CD4-positive, alpha-beta T cell treated with Interleukin-2 at 100 ng/mL for 4 hours (primary cell): ENCODE measurements at regions not wholly inside any gene's neighbourhood (a gene's known extent, or its start where the extent isn't known, plus 50 kb on each side); places are given as distances from the start of the nearest gene placed in this dataset.

Experiments
- DNase-seq: peaks from one replicate; pipeline ENCODE4 v3.0.0-alpha.2; 2020; ENCODE audit warnings: low spot score

GRCh38 chr15:79230766-79231165 lies 51.8 kb upstream of the ANKRD34C start:
- DNase-seq, result no peak

- DNase-seq, result no peak
These were observed 59.7 kb upstream of the ANKRD34C start for GRCh38 chr15:79222808-79223207.

- no peak for DNase-seq
These were observed 60.8 kb upstream of the ANKRD34C start for GRCh38 chr15:79221696-79222095.

DNA sequence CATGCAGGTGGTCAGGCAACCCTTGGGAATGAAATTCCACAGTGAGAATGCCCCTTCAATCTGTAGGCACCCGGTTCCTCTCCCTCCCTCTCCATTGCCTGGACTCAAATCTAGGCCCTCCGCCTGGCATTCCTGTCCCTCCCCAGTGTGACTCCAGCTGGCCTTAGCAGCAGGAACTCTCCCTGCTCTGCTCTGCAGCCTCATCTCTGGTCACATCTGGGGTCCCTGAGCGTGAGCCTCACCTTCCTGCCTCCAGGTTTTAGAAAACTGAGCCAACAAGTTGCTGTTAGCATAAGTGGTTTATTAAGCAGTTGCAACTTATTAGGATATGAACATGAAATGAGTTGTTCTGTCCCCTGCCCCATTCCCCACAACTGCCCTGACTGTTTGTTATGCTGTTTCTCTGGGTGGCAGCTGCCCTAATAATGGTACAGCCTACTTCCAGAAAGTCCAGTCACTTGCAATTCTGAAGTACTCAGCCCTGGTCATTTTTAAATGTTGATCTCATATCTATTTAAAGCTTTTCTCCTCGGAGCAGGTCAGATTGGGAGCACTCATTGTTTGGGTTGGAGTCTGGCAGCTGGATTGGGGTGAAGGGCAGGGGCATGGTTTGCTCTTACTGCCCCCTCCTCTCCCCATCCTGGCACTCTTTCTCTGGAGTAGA lies 63.0 kb upstream of the ANKRD34C start:
- DNase-seq, result no peak

DNA sequence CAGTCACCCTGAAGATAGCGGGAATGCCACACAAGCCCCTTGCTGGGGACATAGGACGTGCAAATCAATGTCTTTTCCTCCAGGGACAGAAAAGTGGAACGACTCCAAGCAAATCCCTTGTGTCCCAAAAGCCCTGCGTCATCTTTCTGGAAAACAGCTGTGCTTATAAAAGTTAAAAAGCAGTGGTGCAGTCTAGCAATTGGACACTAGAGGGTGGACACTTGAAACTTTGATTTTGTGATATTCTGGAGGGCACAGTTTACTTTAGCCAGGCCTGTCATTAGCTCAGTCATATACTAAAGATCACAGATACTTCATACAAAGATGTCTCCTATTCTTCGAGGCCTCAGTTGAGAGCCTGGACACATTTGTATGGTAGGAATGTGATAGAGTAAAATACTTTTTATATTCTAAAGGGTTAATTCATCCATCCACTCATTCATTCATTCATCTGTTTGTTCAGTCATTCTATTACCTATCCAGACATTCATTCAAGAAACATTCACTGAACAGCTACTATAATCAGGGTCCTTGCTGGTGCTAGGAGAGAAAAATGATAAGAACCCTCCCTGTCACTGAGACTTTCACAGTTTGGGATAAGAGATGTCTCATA lies 63.8 kb upstream of the ANKRD34C start:
- DNase-seq, result no peak

GRCh38 chr15:79213650-79214049 lies 68.9 kb upstream of the ANKRD34C start:
- no peak for DNase-seq

- no peak for DNase-seq
These were observed 69.8 kb upstream of the ANKRD34C start for GRCh38 chr15:79212589-79213157.

DNA sequence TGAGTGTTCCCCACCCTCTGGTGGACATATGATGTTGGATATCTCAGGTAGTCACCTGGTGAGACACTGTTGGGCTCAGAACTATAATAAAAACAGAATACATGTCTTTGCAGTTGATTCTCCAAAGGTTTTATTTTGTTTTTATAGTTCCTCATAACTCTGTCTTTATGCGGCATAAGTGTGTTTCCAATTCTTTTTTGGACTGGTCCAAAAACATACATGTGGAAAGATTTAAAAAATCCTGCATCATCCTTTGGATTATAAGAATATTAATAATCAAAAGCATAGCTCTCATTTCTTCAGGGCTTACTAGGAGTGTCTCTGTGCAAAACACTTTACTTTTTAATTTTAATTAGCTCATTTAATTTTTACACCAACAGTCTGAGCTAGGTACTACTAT lies 71.0 kb upstream of the ANKRD34C start:
- no peak for DNase-seq

- DNase-seq, result no peak
These were observed 72.8 kb upstream of the ANKRD34C start for GRCh38 chr15:79209690-79210089.

DNA sequence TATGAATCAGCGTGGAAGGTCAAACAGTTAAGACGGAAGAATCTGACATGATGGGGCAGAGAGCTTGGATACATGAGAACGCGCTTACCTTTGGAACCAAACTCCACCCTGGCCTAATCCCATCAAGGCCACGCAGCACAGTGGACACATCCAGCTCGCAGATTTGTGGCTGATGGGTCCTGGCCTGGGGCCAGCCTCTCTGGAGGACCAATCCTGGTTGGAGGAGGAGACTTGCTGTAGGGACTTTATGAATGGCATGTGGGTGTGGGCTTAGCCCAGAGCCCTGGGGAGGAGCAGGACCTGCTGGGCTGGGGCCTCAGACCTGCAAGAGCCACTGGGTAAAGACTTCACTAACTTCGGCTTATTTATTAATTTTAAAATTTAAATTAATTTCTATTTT lies 73.4 kb upstream of the ANKRD34C start:
- DNase-seq, result no peak

DNA sequence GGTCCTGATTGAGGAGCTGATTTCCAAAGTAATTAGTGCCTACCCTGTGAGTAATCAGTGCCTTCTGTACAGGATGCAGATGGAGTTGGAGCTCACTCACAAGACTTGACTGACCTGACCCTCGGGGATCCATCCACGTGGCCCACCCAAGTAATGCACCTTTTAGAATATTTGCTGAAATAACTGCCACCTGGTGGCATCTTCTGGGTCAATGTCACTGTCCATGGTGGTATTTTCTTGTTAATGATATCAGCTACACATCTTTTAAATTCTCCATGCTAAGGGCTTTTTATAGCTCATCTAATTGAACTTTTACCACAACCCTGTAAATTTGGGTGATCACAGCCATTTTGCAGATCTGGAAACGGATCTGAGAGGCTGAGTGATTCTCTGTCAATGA lies 74.3 kb upstream of the ANKRD34C start:
- DNase-seq, result no peak

GRCh38 chr15:79206940-79207339 lies 75.6 kb upstream of the ANKRD34C start:
- no peak for DNase-seq

GRCh38 chr15:79204886-79205675 lies 77.4 kb upstream of the ANKRD34C start:
- DNase-seq, result no peak

- DNase-seq, result no peak
These were observed 84.1 kb upstream of the ANKRD34C start for GRCh38 chr15:79198461-79198860.

- no peak for DNase-seq
These were observed 85.2 kb upstream of the ANKRD34C start for GRCh38 chr15:79197285-79197684.

DNA sequence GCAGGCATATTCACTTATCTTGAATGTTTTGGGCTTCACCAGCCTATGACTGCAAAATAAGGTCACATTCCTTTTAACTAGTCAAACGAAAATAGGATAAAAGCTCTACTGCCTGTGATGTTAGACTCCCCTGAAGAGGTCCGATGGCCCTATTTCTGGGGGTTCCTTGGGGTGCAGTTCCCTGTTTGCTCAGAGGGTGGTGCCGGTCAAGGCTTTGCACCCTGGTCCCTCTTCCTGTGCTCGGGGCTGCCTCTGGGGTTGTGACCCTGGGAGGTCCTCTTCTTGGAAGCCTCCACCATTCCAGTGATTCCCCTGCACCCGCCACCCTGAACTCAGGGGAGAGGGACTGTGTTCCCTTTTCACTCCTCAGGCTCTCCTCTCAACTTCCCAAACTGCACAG lies 86.7 kb upstream of the ANKRD34C start:
- DNase-seq, result no peak

- DNase-seq, result no peak
These were observed 87.3 kb upstream of the ANKRD34C start for GRCh38 chr15:79195239-79195638.

DNA sequence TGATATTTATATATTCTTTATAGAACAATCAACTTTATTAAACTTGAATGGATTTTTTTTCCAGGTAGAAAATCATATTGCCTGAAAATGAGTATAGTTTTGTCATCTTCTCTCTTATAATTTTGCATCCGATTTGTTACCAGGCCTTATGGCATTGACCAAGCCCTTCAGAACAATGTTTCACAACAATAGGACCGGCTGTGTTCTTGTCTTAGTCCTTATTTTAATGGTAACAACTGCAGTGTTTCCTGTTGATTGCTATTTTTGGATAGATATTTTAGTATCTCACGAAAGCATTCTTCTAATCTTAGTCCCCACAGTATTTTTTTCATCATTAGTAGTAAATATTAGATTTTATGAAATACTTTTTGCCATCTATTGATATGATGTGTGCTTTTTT lies 88.1 kb upstream of the ANKRD34C start:
- no peak for DNase-seq

DNA sequence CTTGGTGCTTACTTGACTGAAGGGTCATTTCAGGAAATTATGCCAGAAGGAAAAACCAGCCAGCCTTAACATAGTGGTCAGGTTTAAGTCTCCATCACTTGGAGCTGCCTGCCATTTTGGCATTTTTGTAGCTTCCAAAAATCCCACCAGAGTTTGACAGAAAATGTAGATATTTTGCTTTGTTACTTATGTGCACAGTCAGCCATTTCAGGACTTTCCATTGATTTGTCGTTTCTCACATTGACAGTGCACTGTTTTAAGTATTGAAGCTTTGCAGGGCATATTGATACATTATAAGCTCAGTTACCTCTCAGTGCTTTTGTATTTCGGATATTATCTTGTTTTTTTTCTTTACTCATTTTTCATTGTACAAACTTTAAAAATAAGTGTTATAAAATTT lies 89.0 kb upstream of the ANKRD34C start:
- no peak for DNase-seq

GRCh38 chr15:79193103-79193502 lies 89.4 kb upstream of the ANKRD34C start:
- DNase-seq, result no peak

DNA sequence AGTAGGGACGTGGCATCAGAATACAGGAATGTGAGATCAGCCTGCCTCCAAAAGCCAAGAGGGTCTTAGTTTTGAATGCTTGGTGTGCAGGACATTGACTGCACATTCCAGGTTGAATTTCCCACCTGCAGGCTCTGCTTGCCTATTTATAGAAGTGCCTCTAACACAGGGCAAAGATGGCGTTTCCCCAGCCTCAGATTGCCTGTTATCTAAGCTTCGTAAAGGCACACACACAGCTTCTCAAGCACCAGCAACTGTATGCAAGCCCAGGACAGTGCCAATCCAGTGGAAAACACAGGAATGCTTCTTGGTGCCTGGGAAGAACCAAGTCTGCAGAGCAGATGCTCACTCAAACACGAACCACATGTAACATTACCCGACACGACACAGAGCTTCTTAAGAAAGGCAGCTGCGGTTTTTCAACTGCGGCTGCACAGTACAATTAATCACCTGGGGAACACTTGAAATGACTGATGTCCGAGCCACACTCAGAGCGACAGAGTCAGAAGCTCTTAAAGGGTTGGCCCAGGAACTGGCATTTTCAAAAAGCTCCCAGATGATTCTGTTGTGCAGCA lies 90.0 kb upstream of the ANKRD34C start:
- no peak for DNase-seq

DNA sequence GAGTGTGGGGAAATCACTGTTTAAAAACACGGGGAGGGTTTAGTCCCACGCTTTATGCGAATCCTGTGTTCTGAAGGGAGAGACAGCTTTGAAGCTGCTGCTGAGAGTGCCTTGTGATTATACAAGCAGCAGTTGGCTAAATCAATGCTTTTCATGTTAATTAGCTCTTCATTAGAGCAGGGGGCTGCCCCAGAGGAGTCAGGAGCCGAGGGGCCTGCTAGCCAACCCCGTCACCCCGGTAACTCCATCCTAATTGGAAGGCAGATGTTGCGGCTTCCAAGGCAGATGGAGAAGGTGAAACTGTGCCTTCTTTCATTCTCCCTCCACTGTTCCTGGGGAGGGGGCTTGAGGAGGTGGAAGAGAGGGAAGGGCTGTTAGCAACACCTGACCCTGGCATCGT lies 92.4 kb upstream of the ANKRD34C start:
- DNase-seq, result no peak

DNA sequence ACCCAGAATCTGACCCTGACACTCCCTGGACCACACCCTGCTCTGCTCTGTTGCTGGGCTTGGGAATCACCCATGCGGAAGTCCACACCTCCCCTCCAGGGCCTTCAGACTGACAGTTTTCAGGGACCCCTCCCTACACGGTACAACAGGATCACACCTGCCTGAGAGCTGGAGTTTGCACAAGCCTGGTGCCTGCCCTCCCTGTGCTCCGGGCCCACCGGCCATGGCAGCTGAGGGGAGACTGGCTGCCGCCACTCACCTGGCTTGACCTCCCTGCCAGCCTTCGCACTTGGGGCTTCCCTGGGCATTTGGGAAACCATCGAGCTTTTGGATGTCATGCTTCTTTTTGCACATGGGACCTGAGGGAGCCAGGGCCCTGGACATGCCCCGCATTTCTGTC lies 95.9 kb upstream of the ANKRD34C start:
- DNase-seq, result no peak
